Lower leg skin (tissue), 3 donors: ENCODE measurements at regions not wholly inside any gene's neighbourhood (a gene's known extent, or its start where the extent isn't known, plus 50 kb on each side); places are given as distances from the start of the nearest gene placed in this dataset.

Source experiments
- CTCF ChIP-seq, 3 donors: fragments of 450-650 bp; IDR thresholded peaks; one replicate each; pipeline ENCODE4 v1.5.1; 2016; ENCODE audit warnings: antibody characterized with exemption in 3 of 3, mild to moderate bottlenecking in 3 of 3, moderate library complexity in 2 of 3
- POLR2A ChIP-seq, 2 donors: fragments of 450-650 bp; IDR thresholded peaks; one replicate each; pipeline ENCODE4 v1.6.1; 2016 to 2017; ENCODE audit warnings: antibody characterized with exemption in 2 of 2, mild to moderate bottlenecking in 1 of 2, moderate library complexity in 1 of 2

- no peak for TF ChIP-seq CTCF (IDR thresholded peaks at IDR 0.05)
- TF ChIP-seq POLR2A (IDR thresholded peaks at IDR 0.05) = no peak
These were observed 231.8 kb downstream of the ARAP2 start for GRCh38 chr4:36012503-36012902.
